NCI-H526 (cell line): ENCODE measurements at regions not wholly inside any gene's neighbourhood (a gene's known extent, or its start where the extent isn't known, plus 50 kb on each side); places are given as distances from the start of the nearest gene placed in this dataset.
A peak's percentile ranks its signal among the peaks of the same experiment; 100 is the strongest.

Experiments used
- DNase-seq, 2 experiments: peaks; one replicate each; lab custom pipeline; 2025; lab: John Stamatoyannopoulos, UW

DNA sequence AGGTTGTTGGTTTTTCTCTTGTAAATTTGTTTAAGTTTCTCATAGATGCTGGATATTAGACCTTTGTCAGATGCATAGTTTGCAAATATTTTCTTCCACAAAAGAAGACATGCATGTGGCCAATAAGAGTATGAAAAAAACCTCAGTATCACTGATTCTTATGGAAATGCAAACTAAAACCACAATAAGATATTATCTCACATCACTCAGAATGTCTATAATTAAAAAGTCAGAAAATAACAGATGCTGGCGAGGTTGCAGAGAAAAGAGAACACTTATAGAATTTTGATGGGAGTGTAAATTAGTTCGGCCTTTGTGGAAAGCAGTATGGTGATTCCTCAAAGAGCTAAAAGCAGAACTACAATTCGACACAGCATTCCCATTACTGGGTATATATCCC, 1355.6 kb downstream of the FAM133A start:
- DNase-seq: no peak

DNA sequence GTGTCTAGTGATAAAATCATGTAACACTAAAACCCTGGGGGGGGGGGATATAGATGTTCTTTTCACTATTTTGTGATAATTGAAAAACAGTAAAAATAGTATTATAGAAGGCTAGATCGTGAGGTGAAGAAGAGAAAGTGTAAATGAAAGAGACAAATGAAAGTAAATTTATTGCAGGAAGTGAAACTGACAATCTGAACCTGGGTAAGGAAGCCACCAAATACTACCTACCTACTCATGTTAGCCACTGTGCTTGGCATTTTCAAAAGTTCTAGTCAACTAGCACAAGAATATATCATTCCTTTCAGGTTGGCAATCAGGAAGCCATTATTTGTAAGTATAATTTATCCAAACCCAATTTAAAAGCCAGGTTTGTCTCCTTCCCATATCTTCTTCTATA, 1366.1 kb downstream of the FAM133A start:
- DNase-seq: no peak

DNA sequence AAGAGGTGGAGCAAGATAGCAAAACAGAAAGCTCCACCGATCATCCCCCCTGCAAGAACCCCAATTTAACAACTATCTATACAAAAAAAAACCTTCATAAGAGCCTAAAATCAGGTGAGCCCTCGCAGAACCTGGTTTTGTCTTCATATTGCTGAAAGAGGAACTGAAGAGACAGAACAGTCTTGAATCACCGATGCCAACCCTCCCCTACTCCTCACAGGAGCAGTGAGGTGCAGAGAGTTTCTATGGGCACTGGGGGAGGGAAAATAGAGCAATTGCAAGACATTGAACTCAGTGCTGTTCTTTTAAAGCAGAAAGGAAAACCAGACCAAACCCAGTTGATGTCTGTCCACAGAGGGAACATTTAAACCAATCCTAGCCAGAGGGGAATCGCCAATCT, 1370.3 kb downstream of the FAM133A start:
- no peak for DNase-seq

DNA sequence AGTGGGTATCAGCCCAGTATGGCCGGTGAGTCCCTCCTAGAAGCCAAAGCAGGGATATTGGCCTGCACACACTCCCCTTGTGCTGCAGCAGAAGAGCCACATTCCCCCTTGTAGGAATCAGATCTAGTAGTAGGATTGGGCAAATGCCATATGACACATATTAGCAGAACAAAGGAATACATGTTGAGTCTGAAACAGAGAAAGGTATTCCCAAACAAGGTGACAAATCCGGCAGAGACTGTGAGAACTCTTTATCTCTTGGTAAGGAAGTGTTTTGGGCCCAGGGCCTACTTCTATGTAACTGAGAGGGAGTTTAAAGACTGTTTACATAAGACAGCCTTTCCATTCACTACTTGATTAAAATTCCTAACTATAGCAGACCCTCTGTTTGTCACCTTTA, 1382.0 kb downstream of the FAM133A start:
- DNase-seq: no peak

DNA sequence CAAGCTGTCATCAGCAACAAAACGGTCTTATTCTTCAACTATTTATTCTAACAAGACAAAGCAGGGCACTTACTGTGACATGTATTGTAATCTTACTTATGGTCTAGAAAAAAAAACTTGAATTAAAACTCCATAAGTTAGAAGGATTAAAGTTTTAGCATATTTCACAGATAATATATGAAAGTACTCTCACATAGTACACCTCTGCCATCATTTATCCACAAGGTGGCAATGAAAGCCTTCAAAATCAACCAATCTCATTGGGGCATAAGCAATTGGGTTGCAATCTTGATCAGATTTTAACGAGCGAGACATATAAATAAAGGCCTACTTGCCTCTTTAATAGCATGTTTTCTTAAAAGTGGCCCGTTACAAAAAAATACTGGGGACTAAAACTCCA, 1382.9 kb downstream of the FAM133A start:
- DNase-seq: no peak

DNA sequence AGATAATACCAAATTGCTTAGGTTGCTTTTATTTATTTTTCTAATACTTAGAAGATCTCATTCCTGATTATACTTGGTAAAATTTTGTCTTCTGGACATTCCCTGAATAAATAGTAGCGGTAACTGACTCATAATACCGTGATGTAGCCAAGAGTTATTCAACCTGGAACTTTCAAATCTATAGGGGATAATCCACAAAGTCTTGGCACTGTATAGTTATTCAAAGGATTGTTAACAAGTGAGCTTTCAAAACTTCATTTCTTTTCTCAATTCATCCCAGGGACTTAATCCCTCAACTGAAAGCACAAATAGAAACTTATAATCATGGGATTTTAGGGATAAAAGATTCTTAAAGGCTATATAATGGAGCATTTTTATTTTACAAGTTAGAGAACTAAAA, 1383.3 kb downstream of the FAM133A start:
- no peak for DNase-seq

DNA sequence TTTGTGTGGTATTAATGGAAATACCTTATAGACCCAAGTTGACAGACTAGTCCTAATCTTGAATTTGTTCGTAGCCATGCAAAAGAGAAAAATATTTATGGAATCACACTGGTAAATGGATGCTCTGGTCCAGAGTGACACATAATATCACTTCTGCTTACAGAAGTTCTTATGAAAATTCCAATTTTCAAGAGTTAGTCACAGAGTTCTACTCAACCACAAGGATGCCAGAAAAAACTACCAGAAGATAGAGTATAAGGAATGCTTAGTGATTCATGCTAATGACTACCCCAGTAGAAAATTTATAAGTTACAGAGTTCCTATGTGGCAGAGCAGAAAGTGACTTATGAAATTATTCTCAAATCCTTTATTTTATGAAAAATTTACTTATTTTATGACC, 1384.8 kb downstream of the FAM133A start:
- DNase-seq: no peak

DNA sequence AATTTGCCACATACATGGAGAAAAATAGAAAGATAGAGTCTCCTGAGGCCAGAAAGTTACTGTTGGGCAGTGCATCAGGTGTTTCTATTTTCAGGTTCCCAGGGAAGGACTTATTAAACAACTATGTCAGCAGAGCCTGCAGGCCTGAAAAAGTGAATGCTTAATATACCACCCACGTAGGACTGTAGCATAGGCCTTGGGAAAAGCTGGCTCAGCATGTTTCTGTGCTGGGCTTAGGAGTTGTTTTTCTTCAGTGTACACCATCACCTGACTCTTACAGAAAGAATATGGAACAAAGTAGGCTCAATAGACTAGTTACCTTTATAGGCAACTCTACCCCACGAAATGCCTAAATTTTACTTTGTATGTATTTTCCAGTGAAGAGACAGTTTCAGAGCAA, 1385.9 kb downstream of the FAM133A start:
- DNase-seq: no peak

DNA sequence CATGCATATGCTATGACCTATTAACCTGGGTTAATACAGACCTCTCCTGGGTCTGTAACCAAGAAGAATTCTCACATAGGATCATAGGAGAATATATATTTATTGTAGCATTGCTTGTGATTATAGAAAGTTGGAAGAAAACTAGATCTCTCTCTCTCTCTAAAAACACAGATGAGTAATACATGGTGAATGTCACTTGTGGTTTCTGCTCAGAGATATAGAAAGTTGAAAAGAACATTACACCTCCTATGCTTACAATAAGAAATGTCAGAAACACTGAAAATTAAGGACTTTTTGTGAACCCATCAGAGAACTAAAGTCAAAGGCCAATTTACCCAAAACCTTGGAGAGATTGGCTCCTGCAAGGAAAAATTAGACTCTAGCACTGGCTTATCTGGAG, 1389.5 kb downstream of the FAM133A start:
- no peak for DNase-seq

DNA sequence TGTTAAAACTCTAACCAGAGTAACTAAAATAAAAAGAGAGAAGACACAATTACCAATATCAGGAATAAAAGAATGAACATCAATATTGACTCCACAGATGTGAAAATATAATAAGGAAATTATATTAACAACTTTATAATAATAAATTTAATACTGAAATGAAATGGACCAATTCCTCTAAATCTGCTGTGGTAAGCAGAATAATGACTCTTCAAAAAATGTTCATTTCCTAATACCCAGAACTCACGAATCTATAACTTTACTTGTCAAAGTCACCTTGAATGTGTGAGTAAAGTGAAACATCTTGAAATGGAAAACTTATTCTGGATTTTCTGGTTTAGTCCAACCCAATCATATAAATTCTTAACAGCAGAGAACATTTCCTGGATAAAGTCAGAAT, 1391.1 kb downstream of the FAM133A start:
- DNase-seq: no peak

DNA sequence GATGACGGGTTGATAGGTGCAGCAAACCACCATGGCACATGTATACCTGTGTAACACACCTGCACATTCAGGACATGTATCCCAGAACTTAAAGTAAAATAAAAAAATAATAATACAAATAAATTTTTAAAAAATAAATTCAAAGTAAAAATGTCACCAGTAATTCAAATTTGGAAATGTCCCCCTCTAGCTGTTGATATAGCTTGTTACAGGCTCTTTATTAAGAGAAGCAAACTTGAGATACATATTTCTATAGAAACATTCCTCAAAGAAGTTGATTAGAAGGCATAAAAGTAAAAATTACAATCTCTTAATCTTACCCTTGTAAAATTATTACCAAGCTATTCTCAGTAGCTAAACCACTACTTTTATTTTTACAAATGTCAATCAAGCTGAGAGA, 1397.0 kb downstream of the FAM133A start:
- no peak for DNase-seq

DNA sequence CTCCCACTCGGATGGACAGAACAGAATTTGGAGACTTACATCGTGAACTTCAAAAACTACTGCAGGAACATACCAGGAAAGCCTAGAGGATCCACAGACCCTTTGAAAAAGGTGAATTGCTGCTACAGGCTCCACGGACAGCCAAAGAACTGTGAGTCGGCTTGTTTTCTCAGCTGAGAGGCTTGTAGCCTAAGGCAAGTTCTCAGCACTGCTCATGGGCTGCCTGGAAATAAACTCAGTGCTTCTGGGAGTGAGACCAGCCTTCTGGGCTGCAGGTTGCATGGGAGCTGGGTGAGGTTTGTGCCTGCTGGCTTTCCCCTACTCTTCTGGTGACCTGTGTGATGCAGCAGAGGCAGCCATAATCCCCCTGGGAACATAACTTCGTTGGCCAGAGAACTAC, 1397.6 kb downstream of the FAM133A start:
- DNase-seq: no peak

DNA sequence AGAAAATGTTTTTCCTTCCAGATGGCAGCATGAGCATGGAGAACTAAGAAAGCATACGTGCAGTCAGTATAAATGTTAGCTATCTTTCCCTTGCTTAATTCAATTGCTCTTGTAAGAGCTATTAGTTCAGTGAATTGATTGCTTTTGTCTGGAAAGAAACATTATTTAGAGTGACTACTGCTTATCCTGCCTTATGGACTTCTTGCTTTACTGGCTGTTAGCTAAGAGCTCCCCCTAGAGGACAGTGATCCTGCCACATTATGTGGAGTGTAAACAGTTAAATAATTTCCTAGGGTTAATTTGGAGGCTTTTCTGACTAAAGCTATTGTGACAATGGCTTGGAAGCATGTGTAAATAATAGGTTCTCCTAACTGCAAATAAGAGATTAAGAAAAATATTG, 1402.4 kb downstream of the FAM133A start:
- DNase-seq: peak in 1 of 2 experiments; percentile 44

DNA sequence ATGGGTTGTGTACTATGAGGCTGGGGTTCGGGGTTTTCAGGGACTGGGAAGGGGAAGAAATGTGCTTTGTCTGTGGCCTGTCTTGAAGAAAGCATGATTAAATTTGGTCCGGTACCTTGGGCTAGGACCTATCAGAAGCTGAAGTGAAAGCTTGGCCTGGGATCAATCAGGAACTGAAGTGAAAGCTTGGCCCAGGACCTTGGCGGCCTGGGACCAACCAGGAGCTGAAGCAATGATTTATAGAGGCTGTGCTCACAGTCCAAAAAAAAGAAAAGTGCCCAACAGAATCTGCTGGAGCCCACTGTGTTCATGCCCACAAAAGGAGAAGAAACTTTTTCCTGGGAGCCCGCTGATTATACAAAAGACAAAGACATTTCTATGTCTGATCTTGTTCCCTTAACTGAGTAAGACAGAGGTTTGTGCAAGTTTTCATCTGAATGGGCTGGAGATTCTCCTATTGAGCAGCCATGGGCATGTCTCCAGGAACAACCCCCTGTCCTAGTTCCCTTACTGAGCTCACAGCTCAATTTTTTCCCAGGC, 1427.9 kb downstream of the FAM133A start:
- DNase-seq: no peak

DNA sequence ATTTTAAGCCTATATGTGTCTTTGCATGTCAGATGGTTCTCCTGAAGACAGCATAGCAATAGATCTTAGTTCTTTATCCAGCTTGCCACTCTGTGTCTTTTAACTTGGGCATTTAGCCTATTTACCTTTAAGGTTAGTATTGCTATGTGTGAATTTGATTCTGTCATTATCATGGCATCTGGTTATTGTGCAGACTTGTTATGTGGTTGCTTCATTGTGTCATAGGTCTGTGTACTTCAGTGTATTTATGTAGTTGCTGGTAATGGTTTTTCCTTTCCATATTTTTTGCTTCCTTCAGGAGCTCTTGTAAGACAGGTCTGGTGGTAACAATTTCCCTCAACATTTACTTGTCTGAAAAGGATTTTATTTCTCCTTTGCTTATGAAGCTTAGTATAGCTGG, 1443.5 kb downstream of the FAM133A start:
- no peak for DNase-seq

DNA sequence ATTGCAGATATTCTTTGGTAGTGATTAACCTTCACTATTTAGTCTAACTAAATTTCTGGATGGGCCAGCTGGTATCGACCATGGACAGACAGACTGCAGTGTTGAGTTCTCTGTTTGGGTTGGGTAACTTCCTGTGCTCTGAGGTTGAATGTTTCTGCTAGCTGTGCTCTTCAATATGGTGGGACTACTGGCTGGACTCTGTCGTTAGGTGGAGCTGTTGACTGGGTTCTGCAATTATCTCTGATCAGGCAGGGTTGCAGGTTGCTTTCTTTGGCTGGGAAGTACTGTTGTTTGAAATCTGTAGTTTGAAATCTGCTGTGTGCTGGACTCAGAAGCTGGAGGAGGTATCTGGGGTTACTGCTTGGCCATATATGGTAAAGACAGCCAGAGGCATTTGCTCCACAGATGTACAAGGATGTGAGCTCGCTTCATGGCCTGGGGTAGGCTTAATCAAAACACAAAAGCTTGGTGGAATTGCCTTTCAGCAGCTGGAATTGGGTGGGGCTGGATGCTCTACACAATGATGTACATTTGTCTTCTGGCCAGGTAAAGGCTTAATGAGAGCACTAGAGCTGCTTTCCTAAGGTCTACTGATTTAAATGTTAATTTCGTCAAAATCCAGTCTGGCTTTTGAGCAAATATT, 1472.0 kb downstream of the FAM133A start:
- no peak for DNase-seq

DNA sequence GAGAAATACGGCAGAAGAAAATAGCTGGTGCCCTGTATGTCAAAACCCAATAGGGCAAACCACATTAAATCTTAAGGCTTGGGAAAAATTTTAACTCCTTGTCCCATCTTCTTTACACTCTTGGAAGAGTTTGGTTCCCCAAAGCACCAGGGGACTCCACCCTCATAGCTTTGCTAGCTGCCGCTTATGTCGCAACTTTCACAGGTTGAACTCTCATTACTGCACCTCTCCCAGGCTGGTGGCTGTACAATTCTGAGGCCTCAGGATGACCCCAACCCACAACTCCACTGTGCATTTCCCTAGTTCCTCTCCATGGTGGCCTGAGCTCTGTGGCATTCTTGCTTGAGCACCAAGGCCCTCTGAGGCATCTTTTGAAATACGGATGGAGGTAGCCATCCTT, 1478.8 kb downstream of the FAM133A start:
- DNase-seq: no peak

DNA sequence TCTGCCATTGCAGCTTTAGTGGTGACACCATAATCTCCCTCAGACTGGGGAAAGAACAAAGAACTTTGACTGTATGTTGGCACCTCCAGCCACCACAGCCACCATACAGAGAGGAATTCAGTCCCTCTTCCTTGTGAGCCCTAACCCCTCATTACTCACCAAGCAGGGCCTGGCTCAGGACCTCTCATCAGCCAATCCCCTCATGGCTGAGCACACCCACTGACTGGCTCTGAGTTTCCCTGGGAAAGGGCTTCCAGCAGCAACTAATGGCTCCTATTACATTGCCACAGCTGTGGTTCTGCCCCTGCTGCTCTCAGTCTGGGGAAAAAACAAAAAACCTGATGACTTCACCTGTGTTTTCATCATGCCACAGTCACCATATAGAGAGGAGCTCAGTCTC, 1482.6 kb downstream of the FAM133A start:
- DNase-seq: no peak
